Keratinocyte (primary cell): ENCODE measurements at regions not wholly inside any gene's neighbourhood (a gene's known extent, or its start where the extent isn't known, plus 50 kb on each side); places are given as distances from the start of the nearest gene placed in this dataset.

Experiments
- DNase-seq: peaks from one replicate; pipeline ENCODE4 v3.0.0-alpha.2; 2011; ENCODE audit warnings: low read depth, missing footprints, low spot score
- FAIRE-seq: peaks from 2 replicates; lab custom pipeline; 2011; peaks lifted over from hg19 to GRCh38; lab: Jason Lieb, UNC
- H2AFZ ChIP-seq: 2 replicates; pipeline ENCODE4 v1.6.0; 2012; ENCODE audit warnings: low read length, control low read depth, inconsistent platforms; ENCODE audit not compliant: control insufficient read depth
- H3K27ac ChIP-seq: 2 replicates; pipeline ENCODE4 v1.5.1; 2011; ENCODE audit warnings: low read length; ENCODE audit not compliant: control insufficient read depth, insufficient read depth
- H3K27me3 ChIP-seq: 3 replicates; pipeline ENCODE4 v1.6.0; 2011; ENCODE audit warnings: low read length; ENCODE audit not compliant: control insufficient read depth, insufficient read depth; ENCODE audit errors: extremely low read depth
- H3K36me3 ChIP-seq, 2 experiments: 2 replicates in 1 of 2; 3 replicates in 1 of 2; pipeline ENCODE4 v1.5.1; 2011; ENCODE audit warnings: low read length in 2 of 2, mild to moderate bottlenecking in 1 of 2; ENCODE audit not compliant: control insufficient read depth in 2 of 2, insufficient read depth in 2 of 2; ENCODE audit errors: extremely low read depth in 1 of 2
- H3K4me1 ChIP-seq: 3 replicates; pipeline ENCODE4 v1.5.1; 2011; ENCODE audit warnings: low read length; ENCODE audit not compliant: control insufficient read depth, insufficient read depth; ENCODE audit errors: extremely low read depth
- H3K4me2 ChIP-seq: 3 replicates; pipeline ENCODE4 v1.6.0; 2011; ENCODE audit warnings: low read depth, low read length; ENCODE audit not compliant: control insufficient read depth, insufficient read depth; ENCODE audit errors: extremely low read depth
- H3K4me3 ChIP-seq, 3 experiments: fragments of 200-600 bp in 1 of 3; sonication (generic) in 1 of 3; 2 replicates in 2 of 3; 3 replicates in 1 of 3; pipeline ENCODE4 v1.5.1; 2011 to 2016; ENCODE audit warnings: low read length in 3 of 3, mild to moderate bottlenecking in 3 of 3, control low read depth in 2 of 3, inconsistent platforms in 1 of 3, low read depth in 1 of 3, mixed read lengths in 1 of 3, mixed run types in 1 of 3, moderate library complexity in 1 of 3; ENCODE audit not compliant: control insufficient read depth in 2 of 3, insufficient read depth in 2 of 3; ENCODE audit errors: extremely low read depth in 1 of 3
- H3K79me2 ChIP-seq: 2 replicates; pipeline ENCODE4 v1.6.0; 2012; ENCODE audit warnings: low read length; ENCODE audit not compliant: control insufficient read depth, insufficient read depth
- H3K9ac ChIP-seq: 3 replicates; pipeline ENCODE4 v1.6.0; 2011; ENCODE audit warnings: low read length; ENCODE audit not compliant: control insufficient read depth, insufficient read depth; ENCODE audit errors: extremely low read depth
- H3K9me1 ChIP-seq: 3 replicates; pipeline ENCODE4 v1.6.0; 2011; ENCODE audit warnings: low read length; ENCODE audit not compliant: control insufficient read depth, insufficient read depth; ENCODE audit errors: extremely low read depth
- H3K9me3 ChIP-seq: 2 replicates; pipeline ENCODE4 v1.5.1; 2012; ENCODE audit warnings: low read depth, low read length; ENCODE audit not compliant: control insufficient read depth
- H4K20me1 ChIP-seq: 3 replicates; pipeline ENCODE4 v1.6.0; 2011; ENCODE audit warnings: low read length; ENCODE audit not compliant: control insufficient read depth, insufficient read depth; ENCODE audit errors: extremely low read depth
- CTCF ChIP-seq, 3 experiments: IDR thresholded peaks in 1 of 3; conservative IDR thresholded peaks in 1 of 3; optimal IDR thresholded peaks in 1 of 3; 2 replicates in 2 of 3; 3 replicates in 1 of 3; pipeline versions ENCODE3 to v1.5.1; 2011; ENCODE audit warnings: low read length in 3 of 3, mild to moderate bottlenecking in 3 of 3, moderate library complexity in 2 of 3, control low read depth in 1 of 3, inconsistent platforms in 1 of 3; ENCODE audit not compliant: insufficient read depth in 2 of 3; ENCODE audit errors: extremely low read depth in 1 of 3
- EZH2 ChIP-seq: IDR thresholded peaks from one replicate; pipeline ENCODE4 v1.6.1; 2012; ENCODE audit warnings: inconsistent platforms, mild to moderate bottlenecking, low read length, moderate library complexity
- dilution Hi-C: fragments of 300-500 bp; cut with MboI; formaldehyde crosslinking; loops from one replicate; pipeline ENCODE4 v1.7.0; 2020; ENCODE audit warnings: low sequenced_read_pairs; ENCODE audit not compliant: extremely low pct_ligation_motif_present

GRCh38 chr13:33626407-33626806 lies 191.5 kb upstream of the RFC3 start:
- no peaks in the 10 kb centered on the region for H3K9me3 ChIP-seq
- DNase-seq (no peak), FAIRE-seq (no peak)
- no peak overlapping the region for H3K4me3 ChIP-seq
- H3K4me2 ChIP-seq: no peak overlapping the region
- H3K27ac ChIP-seq: no peak overlapping the region
- no peaks in the 10 kb centered on the region for H3K27me3 ChIP-seq
- no peak overlapping the region for H2AFZ ChIP-seq
- no peaks in the 10 kb centered on the region for H3K79me2 ChIP-seq
- H4K20me1 ChIP-seq: no peaks in the 10 kb centered on the region
- H3K36me3 ChIP-seq: no peaks in the 10 kb centered on the region
- no peak overlapping the region for H3K9ac ChIP-seq
- no peaks in the 10 kb centered on the region for H3K4me1 ChIP-seq
- TF ChIP-seq CTCF (optimal IDR thresholded peaks at IDR 0.05 in 1 of 3, IDR thresholded peaks at IDR 0.05 in 1 of 3, conservative IDR thresholded peaks at IDR 0.05 in 1 of 3; ENCODE audit: extremely low read depth in 1 of 3, insufficient read depth in 2 of 3, low read length in 3 of 3) (no peak), EZH2 (no peak)
- dilution Hi-C loops: no loop called here
- no peaks in the 10 kb centered on the region for H3K9me1 ChIP-seq

- dilution Hi-C loops: no loop called here
- Histone ChIP-seq H3K4me2 (no peak overlapping the region), H3K27ac (no peak overlapping the region), H3K9me1 (no peaks in the 10 kb centered on the region), H3K4me3 (no peak overlapping the region), H3K79me2 (no peaks in the 10 kb centered on the region), H3K9me3 (no peaks in the 10 kb centered on the region), H4K20me1 (no peaks in the 10 kb centered on the region), H3K36me3 (no peaks in the 10 kb centered on the region), H3K4me1 (peaks cover 17% of the 10 kb centered on the region), H2AFZ (no peak overlapping the region), H3K9ac (no peak overlapping the region), H3K27me3 (no peaks in the 10 kb centered on the region)
- no peak for DNase-seq
- FAIRE-seq: no peak
- no peak for TF ChIP-seq CTCF (optimal IDR thresholded peaks at IDR 0.05 in 1 of 3, IDR thresholded peaks at IDR 0.05 in 1 of 3, conservative IDR thresholded peaks at IDR 0.05 in 1 of 3; ENCODE audit: extremely low read depth in 1 of 3, insufficient read depth in 2 of 3, low read length in 3 of 3)
- TF ChIP-seq EZH2: no peak
Measured at GRCh38 chr13:33628662-33629061, 189.3 kb upstream of the RFC3 start.
